WTC11 (cell line): ENCODE measurements at regions not wholly inside any gene's neighbourhood (a gene's known extent, or its start where the extent isn't known, plus 50 kb on each side); places are given as distances from the start of the nearest gene placed in this dataset.

Experiments used
- ZNF121 ChIP-seq: sonication (generic); formaldehyde crosslinking; IDR thresholded peaks from 2 replicates; pipeline ENCODE4 v1.8.0; 2023; ENCODE audit warnings: missing genetic modification reagents
- ZNF263 ChIP-seq: sonication (generic); formaldehyde crosslinking; IDR thresholded peaks from 2 replicates; pipeline ENCODE4 v1.8.1; 2022; ENCODE audit warnings: low read depth, mild to moderate bottlenecking, moderate library complexity, missing genetic modification reagents
- TF ChIP-seq, protein P1 (sequence below): fragments of 200-600 bp; IDR thresholded peaks from 2 replicates; pipeline ENCODE4 v1.8.0; 2022; ENCODE audit warnings: antibody characterized with exemption

DNA sequence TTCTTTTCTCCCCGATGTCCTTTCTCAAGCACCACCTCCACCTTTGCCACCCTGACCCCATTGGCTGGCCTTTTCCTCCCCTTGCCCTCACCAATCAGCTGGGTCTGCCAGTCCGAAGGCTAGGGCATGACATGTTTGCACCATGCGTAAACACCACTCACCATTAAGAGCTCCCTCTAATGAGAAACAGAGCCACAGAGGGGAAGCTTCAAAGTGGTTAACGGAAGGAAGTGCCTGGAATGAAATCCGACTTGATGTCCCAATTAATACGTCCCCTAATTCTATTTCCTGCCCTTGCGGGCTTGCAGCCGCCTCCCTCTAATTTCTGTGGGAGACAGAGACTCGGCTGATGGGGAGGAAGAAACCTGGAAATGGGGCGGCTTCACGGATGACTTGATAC lies 318.5 kb upstream of the TBX3 start:
- TF ChIP-seq, protein P1, sequence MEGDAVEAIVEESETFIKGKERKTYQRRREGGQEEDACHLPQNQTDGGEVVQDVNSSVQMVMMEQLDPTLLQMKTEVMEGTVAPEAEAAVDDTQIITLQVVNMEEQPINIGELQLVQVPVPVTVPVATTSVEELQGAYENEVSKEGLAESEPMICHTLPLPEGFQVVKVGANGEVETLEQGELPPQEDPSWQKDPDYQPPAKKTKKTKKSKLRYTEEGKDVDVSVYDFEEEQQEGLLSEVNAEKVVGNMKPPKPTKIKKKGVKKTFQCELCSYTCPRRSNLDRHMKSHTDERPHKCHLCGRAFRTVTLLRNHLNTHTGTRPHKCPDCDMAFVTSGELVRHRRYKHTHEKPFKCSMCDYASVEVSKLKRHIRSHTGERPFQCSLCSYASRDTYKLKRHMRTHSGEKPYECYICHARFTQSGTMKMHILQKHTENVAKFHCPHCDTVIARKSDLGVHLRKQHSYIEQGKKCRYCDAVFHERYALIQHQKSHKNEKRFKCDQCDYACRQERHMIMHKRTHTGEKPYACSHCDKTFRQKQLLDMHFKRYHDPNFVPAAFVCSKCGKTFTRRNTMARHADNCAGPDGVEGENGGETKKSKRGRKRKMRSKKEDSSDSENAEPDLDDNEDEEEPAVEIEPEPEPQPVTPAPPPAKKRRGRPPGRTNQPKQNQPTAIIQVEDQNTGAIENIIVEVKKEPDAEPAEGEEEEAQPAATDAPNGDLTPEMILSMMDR, result no peak
- TF ChIP-seq ZNF121 (CRISPR knock-in tag), result no peak
- no peak for TF ChIP-seq ZNF263 (CRISPR knock-in tag)
